NK-92 (cell line): ENCODE measurements at regions not wholly inside any gene's neighbourhood (a gene's known extent, or its start where the extent isn't known, plus 50 kb on each side); places are given as distances from the start of the nearest gene placed in this dataset.

ENCODE experiments used
- DNase-seq: peaks from one replicate; lab custom pipeline; 2025; ENCODE audit not compliant: unreplicated experiment; lab: John Stamatoyannopoulos, UW

DNA sequence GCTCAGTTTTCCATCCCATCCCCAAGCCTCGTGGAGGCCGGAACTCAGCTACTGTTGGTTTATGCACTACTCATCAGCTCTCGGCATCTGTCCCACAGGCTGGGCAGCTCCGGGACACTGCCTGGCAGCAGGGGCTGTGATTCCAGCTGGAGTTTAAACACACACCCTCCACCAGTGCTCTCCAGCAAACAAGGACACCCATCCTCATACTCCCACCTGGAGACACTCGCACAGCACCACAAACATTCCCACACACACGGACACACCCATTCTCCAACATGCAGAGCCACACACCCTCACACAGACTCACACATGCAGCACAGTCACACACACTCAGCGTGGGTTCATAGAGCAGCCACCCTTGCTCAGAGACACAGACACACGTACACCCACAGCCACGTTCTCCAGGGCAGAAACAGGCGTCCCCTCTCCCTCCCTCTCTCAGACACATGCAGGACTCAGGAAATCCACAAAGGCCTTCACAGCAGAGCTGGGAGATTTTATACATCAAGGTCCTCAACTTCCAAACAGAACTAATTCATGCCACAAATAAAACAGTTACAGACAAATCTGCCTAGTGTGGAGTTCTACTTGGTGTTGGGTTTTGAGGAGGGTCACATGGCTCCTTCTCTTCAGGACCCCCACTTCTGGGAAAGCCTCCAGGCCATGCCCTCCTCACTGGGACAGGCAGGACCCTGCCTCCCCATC is 785.4 kb downstream of the UQCRFS1 start:
- DNase-seq: no peak

GRCh38 chr19:28426730-28427225 is 786.2 kb downstream of the UQCRFS1 start:
- DNase-seq: no peak

- no peak for DNase-seq
Observed at GRCh38 chr19:28426110-28426729, 786.7 kb downstream of the UQCRFS1 start.

DNA sequence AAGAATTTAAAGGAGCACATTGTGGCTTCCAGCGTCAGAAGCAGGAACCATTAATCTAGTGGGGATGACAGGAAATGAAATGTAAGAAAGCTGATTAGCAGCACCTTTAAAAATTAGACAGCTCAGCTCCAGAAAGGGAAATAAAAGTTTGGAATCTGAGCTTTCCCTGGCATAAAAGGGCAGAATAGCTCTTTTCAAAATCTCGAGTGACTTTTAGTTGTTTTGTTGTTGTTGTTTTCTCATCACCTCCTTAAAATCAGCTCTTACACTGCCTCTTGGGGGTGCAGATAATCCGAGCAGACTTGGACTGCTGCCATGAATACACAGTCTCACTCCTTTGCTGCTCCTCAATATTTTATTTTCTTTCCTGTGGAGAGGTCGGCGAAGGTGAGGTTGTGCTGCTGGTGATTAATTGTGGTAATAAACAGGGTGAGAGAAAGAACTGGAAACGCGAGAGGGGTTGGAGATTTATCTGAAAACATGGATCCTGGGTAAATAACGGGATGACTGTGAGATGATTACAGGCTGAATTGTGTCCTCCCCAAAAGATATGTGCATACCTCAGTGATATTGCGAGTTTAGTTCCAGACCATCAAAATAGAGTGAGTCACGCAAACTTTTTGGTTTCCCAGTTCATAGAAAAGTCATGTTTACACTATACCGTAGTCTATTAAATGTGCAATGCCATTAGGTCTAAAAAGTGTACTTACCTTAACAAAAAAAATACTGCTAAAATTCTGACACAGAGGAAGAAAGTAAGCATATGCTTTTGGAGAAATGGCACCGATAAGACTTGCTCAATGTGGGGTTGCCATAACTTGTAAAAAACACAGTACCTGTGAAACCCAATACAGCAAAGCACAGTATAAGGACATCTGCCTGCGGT is 787.7 kb downstream of the UQCRFS1 start:
- DNase-seq: no peak

DNA sequence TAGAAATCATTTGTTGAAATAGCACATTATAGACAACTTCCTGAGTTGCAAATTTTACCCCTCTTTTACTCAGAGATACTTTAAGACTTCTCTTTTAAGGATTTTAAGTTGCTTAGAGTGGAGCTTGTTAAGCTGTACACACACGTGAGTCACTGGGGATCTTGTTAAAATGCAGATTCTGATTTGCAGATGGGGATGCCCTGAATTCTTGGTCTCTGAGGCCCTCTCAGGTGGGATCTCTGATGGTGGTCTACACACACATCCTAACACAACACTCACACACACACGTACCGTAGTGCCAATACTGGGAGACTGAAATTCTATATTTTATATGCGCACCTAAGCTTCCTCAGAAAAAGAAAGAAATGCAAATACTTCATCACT is 788.3 kb downstream of the UQCRFS1 start:
- no peak for DNase-seq

DNA sequence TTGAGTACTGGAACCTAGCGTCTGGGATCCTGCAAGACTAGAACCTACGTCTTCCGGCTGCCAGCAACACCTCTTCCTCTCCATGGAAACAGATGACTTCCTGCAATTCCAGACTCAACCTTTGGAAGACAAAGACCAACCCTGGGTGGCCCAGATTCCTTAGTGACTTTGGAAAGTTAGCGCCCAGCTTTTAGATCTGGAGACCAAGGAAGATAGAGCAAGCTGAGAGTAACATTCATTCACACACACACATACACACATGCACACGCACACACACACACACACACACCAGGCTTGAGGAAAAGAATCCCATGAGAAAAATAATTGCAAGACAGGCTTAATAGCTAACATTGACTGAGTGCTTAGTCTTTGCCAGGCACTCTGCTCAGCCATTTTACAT is 788.9 kb downstream of the UQCRFS1 start:
- no peak for DNase-seq

- DNase-seq: no peak
Observed at GRCh38 chr19:28422791-28423650, 789.9 kb downstream of the UQCRFS1 start.

GRCh38 chr19:28422046-28422445 is 790.9 kb downstream of the UQCRFS1 start:
- DNase-seq: no peak

GRCh38 chr19:28420811-28421550 is 792.0 kb downstream of the UQCRFS1 start:
- no peak for DNase-seq

GRCh38 chr19:28419312-28419711 is 793.6 kb downstream of the UQCRFS1 start:
- no peak for DNase-seq

GRCh38 chr19:28417361-28417760 is 795.6 kb downstream of the UQCRFS1 start:
- no peak for DNase-seq

- DNase-seq: no peak
Observed at GRCh38 chr19:28416245-28416644, 796.7 kb downstream of the UQCRFS1 start.

DNA sequence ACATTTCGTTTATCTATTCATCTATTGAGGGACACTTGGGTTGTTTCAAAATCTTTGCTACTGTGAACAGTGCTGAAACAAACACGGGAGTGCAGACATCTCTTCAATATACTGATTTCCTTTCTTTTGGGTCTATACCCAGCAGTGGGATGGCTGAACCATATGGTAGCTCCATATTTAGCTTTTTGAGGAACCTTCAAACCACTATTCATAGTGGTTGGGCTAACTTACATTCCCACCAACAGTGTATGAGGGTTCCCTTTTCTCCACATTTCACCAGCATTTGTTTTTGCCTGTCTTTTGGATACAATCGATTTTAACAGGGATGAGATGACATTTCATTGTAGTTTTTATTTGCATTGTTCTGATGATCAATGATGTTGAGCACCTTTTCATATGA is 798.2 kb downstream of the UQCRFS1 start:
- DNase-seq: no peak

GRCh38 chr19:28409859-28410258 is 803.1 kb downstream of the UQCRFS1 start:
- no peak for DNase-seq

DNA sequence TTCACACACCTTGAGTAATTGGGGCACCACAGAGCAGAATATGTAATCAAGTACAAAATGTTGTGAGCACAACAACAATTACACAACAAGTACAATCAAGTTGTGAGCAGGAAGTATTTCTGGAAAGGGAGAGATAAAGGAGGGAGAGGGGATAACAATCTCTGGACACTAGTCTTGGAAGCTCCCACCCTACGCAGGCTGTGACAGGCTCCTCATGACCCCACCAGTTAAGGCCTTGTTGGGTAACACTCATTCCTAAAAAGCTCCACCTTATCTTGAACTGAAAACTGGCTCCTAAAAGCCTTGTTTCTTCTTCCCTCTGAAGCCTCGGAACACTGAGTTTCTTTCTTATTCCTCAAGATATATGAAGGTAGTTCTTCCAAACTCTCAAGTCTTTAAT is 806.0 kb downstream of the UQCRFS1 start:
- no peak for DNase-seq

GRCh38 chr19:28405346-28405742 is 807.6 kb downstream of the UQCRFS1 start:
- no peak for DNase-seq

- no peak for DNase-seq
Observed at GRCh38 chr19:28404472-28404871, 808.5 kb downstream of the UQCRFS1 start.

- no peak for DNase-seq
Observed at GRCh38 chr19:28403690-28404089, 809.3 kb downstream of the UQCRFS1 start.

- DNase-seq: no peak
Observed at GRCh38 chr19:28402701-28403290, 810.2 kb downstream of the UQCRFS1 start.
